ENCODE measurements at regions not wholly inside any gene's neighbourhood (a gene's known extent, or its start where the extent isn't known, plus 50 kb on each side); places are given as distances from the start of the nearest gene placed in this dataset.

DNA sequence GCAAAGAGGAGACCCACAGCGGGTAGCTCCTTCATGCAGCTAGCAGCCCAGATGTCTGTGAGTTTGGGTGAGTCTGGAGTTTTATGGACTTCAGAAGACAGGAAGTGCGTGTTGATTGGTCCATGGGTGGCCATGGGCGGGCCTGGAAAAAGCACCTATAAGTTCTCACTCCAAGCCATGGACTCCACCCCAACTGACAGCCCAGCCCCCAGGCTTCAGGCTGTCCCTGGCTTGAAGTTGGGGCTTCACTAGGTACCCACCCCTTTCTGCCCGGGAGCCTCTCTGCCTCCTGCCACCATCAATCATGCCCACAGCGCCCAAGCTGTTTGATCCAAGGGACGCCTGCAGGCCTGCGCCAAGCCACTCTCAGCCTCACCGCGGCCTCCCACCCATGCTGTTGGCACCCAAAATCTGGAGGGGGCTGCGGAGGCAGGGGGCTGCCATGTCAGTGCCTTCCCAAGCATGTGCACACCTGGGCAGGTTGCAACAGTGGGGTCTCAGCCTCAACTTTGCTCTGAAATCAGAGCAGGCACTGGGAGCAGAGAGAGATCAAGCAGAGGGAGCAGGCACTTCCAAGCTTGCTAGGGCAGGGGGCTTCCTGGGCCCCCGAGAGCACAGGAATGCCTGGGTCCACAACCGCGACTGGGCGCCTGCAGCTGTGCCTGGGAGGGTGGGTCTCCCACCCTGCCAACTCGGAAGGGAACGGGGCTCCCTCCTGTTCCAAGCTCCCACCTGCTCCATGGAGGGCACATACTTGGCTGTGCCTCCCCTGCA lies 1503.7 kb downstream of the CDH11 start:
- DNase-seq (ENCODE audit: low read depth, low spot score), result no peak
- Histone ChIP-seq H3K27me3 (ENCODE audit: control insufficient read depth, insufficient read depth, low read length) (no peaks in the 10 kb centered on the region), H3K27ac (ENCODE audit: low read length) (no peak overlapping the region), H3K4me3 (ENCODE audit: low read length) (no peak overlapping the region), H3K9me3 (ENCODE audit: control insufficient read depth, insufficient read depth, low read length) (no peaks in the 10 kb centered on the region), H3K4me1 (ENCODE audit: control insufficient read depth, insufficient read depth, low read length) (no peaks in the 10 kb centered on the region), H3K36me3 (ENCODE audit: control insufficient read depth, insufficient read depth, low read length) (no peaks in the 10 kb centered on the region)
- WGBS (ENCODE audit: insufficient coverage, insufficient read length), result no CpG with 5 or more reads among the region's 16 CpGs

DNA sequence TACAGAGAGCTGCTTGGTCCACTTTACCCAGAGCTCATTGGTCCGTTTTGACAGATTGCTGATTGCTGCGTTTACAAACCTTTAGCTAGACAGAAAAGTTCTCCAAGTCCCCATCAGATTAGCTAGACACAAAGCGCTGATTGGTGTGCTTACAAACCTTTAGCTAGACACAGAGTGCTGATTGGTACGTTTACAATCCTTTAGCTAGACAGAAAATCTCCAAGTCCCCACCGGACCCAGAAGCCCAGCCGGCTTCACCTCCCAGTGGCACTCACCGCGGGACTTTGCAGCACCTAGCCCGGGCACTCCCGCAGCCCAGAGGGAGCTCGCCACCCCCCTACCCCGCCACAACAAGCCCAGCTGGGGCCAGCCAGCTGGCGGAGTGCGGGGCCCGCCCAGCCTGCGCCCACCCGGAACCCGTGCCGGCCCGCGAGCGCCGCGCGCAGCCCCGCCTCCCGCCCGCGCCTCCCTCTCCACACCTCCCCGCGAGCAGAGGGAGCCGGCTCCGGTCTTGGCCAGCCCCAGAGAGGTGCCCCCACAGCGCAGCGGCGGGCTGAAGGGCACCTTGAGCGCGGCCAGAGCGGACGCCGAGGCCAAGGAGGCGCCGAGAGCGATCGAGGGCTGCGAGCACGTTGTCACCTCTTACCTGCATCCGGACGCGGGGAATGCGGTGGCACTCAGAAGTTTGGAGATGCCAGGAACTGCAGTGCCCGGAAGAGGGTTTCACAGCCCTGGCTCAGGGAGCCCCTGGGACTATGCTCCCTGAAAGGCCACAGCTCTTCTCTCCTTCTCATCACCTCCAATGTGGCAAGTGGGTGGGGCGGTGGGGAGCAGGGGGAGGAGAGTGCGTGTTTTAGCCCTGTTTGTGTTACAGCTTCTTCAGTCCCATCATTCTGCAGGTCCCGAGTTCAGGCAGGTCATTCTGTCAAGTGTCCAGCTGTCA lies 1504.5 kb downstream of the CDH11 start:
- H3K9me3 ChIP-seq (ENCODE audit: control insufficient read depth, insufficient read depth, low read length), result no peaks in the 10 kb centered on the region
- H3K27me3 ChIP-seq (ENCODE audit: control insufficient read depth, insufficient read depth, low read length), result no peaks in the 10 kb centered on the region
- no peaks in the 10 kb centered on the region for H3K36me3 ChIP-seq (ENCODE audit: control insufficient read depth, insufficient read depth, low read length)
- H3K4me3 ChIP-seq (ENCODE audit: low read length), result no peak overlapping the region
- no peak overlapping the region for H3K27ac ChIP-seq (ENCODE audit: low read length)
- WGBS (ENCODE audit: insufficient coverage, insufficient read length), result no CpG with 5 or more reads among the region's 55 CpGs
- no peak for DNase-seq (ENCODE audit: low read depth, low spot score)
- H3K4me1 ChIP-seq (ENCODE audit: control insufficient read depth, insufficient read depth, low read length), result no peaks in the 10 kb centered on the region

DNA sequence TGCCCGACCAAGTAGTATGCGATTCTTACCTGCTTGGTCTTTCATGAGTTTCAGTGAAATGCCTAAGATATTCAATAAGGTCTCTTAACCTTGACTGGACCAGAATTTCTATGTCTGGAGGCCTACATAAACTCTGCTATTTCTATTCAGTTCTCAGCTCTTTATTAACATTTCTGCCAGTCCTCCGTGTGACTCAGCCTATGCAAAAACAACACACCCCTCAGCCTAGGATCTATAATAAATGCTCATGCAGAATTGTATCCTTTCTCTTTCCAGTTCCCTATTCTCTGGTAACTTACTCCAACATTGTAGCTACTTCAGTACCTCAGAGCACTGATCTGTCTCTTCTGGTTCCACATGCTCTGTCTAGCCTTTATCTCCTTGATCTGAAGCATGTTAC lies 1507.4 kb downstream of the CDH11 start:
- H3K27me3 ChIP-seq (ENCODE audit: control insufficient read depth, insufficient read depth, low read length), result no peaks in the 10 kb centered on the region
- H3K4me3 ChIP-seq (ENCODE audit: low read length), result no peak overlapping the region
- no CpG with 5 or more reads among the region's 3 CpGs for WGBS (ENCODE audit: insufficient coverage, insufficient read length)
- no peaks in the 10 kb centered on the region for H3K9me3 ChIP-seq (ENCODE audit: control insufficient read depth, insufficient read depth, low read length)
- no peaks in the 10 kb centered on the region for H3K4me1 ChIP-seq (ENCODE audit: control insufficient read depth, insufficient read depth, low read length)
- H3K36me3 ChIP-seq (ENCODE audit: control insufficient read depth, insufficient read depth, low read length), result no peaks in the 10 kb centered on the region
- DNase-seq (ENCODE audit: low read depth, low spot score), result no peak
- no peak overlapping the region for H3K27ac ChIP-seq (ENCODE audit: low read length)

DNA sequence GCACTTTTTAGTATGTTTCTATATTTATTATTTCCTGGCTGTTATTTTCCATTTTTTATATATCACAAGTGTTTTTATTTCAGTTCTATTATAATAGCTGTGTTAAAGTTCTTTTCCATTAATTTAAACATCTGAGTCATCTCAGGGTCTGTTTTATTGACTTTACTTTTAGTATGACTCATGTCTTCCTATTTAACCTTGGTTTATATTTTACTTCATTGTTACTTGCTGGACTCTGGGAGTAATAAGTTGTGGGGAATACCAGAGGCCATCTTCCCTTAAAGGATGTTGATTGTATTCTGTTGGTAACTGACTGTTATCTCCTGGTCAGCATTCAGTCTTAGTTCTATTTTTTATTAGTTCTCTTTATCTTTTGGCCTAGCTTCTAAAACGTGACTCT lies 1508.2 kb downstream of the CDH11 start:
- H3K27ac ChIP-seq (ENCODE audit: low read length), result no peak overlapping the region
- H3K36me3 ChIP-seq (ENCODE audit: control insufficient read depth, insufficient read depth, low read length), result no peaks in the 10 kb centered on the region
- DNase-seq (ENCODE audit: low read depth, low spot score), result no peak
- no peaks in the 10 kb centered on the region for H3K27me3 ChIP-seq (ENCODE audit: control insufficient read depth, insufficient read depth, low read length)
- H3K9me3 ChIP-seq (ENCODE audit: control insufficient read depth, insufficient read depth, low read length), result no peaks in the 10 kb centered on the region
- H3K4me1 ChIP-seq (ENCODE audit: control insufficient read depth, insufficient read depth, low read length), result no peaks in the 10 kb centered on the region
- no peak overlapping the region for H3K4me3 ChIP-seq (ENCODE audit: low read length)
- WGBS (ENCODE audit: insufficient coverage, insufficient read length), result no CpG with 5 or more reads among the region's 1 CpG

DNA sequence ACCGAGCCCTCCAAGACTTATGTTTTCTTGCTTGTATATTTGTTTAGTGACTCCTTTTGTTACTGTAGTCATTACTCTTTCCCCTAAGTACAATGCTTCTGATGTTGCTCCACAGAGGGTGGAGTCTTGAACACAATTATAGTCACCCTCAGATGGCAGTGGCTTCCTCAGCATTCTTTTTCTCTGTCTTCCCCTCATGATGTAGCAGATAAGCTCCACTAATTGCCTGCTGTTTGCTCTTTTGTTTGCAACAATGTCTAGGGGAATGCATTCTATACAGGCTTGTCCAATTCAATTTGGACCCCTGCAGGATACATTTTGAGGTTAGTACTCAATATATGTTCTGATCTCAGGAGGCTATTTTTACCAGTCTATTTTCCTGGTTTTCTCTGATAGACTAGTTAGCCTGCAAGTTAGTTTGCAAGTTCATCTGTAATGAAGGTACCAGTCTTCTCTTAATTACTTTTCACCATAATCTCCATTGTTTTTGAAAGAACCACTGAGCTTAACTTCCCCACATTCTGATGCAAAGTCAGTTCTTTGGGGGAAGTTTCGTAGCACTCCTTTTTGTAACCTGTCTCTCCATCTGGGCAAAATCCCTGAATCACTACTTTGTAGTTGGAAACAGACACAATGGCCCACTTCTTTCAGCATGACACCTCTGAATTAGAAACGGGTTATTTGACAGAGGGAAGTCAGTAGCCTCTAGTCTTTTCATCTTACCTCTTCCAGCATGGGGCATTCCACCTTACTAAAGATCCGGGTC lies 1509.2 kb downstream of the CDH11 start:
- no peaks in the 10 kb centered on the region for H3K36me3 ChIP-seq (ENCODE audit: control insufficient read depth, insufficient read depth, low read length)
- H3K4me1 ChIP-seq (ENCODE audit: control insufficient read depth, insufficient read depth, low read length), result no peaks in the 10 kb centered on the region
- H3K27me3 ChIP-seq (ENCODE audit: control insufficient read depth, insufficient read depth, low read length), result no peaks in the 10 kb centered on the region
- H3K27ac ChIP-seq (ENCODE audit: low read length), result no peak overlapping the region
- no peak for DNase-seq (ENCODE audit: low read depth, low spot score)
- no peaks in the 10 kb centered on the region for H3K9me3 ChIP-seq (ENCODE audit: control insufficient read depth, insufficient read depth, low read length)
- no peak overlapping the region for H3K4me3 ChIP-seq (ENCODE audit: low read length)
- no CpG with 5 or more reads among the region's 4 CpGs for WGBS (ENCODE audit: insufficient coverage, insufficient read length)

DNA sequence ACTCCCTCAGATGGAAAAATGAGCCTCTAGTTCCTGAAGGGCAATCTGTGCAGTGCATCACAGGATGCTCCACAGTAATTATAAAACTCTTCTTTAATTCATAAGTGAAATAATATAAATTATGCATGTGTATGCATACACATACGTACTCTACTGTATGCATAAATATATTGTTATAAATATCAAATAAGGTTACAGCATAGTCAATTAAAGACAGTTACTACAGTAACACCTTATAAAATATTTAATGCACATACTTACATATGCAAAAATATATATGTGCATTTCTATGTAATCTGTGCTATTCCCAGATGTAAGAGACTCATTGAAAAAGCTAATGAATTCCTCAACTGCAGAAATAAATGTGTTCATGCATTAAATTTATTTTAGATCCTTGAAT lies 1515.1 kb downstream of the CDH11 start:
- Histone ChIP-seq H3K36me3 (ENCODE audit: control insufficient read depth, insufficient read depth, low read length) (no peaks in the 10 kb centered on the region), H3K4me3 (ENCODE audit: low read length) (no peak overlapping the region), H3K9me3 (ENCODE audit: control insufficient read depth, insufficient read depth, low read length) (no peaks in the 10 kb centered on the region), H3K27me3 (ENCODE audit: control insufficient read depth, insufficient read depth, low read length) (no peaks in the 10 kb centered on the region), H3K27ac (ENCODE audit: low read length) (no peak overlapping the region), H3K4me1 (ENCODE audit: control insufficient read depth, insufficient read depth, low read length) (no peaks in the 10 kb centered on the region)
- WGBS (ENCODE audit: insufficient coverage, insufficient read length), result no CpG with 5 or more reads among the region's 1 CpG
- DNase-seq (ENCODE audit: low read depth, low spot score), result no peak

DNA sequence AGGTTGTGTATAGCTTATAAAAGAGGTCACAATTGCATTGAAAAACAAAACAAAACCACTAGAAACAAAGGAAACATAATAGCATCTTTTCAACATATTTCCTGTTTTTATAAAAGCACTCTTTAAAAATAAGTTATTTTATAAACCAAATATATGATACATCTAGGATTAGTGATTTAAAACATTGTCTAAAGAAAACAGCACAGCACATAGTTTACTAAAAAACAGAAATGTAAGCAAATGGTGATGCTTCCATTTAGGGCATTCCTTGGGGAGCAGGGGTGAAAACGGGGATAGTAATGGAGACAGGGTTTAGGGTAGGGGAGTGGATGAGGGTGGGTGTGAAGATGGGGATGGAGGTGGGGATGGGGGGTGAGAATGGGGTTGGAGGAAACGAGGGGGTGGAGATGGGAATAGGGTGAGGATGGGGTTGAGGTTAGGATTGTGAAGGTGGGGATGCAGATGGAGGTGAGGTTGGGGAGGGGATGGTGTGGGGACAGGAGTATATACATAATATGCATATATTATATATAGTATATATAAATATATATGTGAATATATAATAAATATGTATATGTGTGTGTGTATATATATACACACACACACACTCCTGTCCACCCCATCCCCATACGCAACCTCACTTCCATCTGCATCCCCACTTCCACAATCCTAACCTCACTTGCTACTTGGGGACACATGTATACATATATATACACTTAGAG lies 1519.5 kb downstream of the CDH11 start:
- Histone ChIP-seq H3K9me3 (ENCODE audit: control insufficient read depth, insufficient read depth, low read length) (no peaks in the 10 kb centered on the region), H3K36me3 (ENCODE audit: control insufficient read depth, insufficient read depth, low read length) (no peaks in the 10 kb centered on the region), H3K4me3 (ENCODE audit: low read length) (no peak overlapping the region), H3K27ac (ENCODE audit: low read length) (no peak overlapping the region), H3K4me1 (ENCODE audit: control insufficient read depth, insufficient read depth, low read length) (no peaks in the 10 kb centered on the region), H3K27me3 (ENCODE audit: control insufficient read depth, insufficient read depth, low read length) (no peaks in the 10 kb centered on the region)
- no peak for DNase-seq (ENCODE audit: low read depth, low spot score)
- WGBS (ENCODE audit: insufficient coverage, insufficient read length), result 100% methylated on average over 2 of the region's 3 CpGs

DNA sequence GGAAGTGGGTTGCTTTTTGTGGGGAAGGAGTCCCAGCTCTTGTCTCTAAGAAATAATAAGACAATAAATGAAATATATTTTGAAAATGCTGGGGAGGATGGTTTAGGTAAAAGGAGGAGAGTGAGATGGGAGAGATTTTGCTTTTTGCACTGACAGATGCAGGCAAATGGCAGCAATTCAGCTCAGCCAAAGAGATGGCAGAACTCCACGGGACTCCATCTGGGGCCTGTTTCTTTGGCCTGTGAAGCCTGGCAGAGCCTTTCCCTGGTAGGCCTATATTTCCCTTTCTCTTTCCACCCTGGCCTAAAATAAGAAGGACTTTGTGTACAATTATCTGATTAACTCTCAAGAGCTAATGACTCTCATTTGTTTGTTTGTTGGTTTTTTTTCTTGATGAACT lies 1525.1 kb downstream of the CDH11 start:
- Histone ChIP-seq H3K27ac (ENCODE audit: low read length) (no peak overlapping the region), H3K27me3 (ENCODE audit: control insufficient read depth, insufficient read depth, low read length) (no peaks in the 10 kb centered on the region), H3K4me1 (ENCODE audit: control insufficient read depth, insufficient read depth, low read length) (no peaks in the 10 kb centered on the region), H3K36me3 (ENCODE audit: control insufficient read depth, insufficient read depth, low read length) (no peaks in the 10 kb centered on the region), H3K9me3 (ENCODE audit: control insufficient read depth, insufficient read depth, low read length) (no peaks in the 10 kb centered on the region), H3K4me3 (ENCODE audit: low read length) (no peak overlapping the region)
- no CpG with 5 or more reads among the region's 1 CpG for WGBS (ENCODE audit: insufficient coverage, insufficient read length)
- no peak for DNase-seq (ENCODE audit: low read depth, low spot score)

DNA sequence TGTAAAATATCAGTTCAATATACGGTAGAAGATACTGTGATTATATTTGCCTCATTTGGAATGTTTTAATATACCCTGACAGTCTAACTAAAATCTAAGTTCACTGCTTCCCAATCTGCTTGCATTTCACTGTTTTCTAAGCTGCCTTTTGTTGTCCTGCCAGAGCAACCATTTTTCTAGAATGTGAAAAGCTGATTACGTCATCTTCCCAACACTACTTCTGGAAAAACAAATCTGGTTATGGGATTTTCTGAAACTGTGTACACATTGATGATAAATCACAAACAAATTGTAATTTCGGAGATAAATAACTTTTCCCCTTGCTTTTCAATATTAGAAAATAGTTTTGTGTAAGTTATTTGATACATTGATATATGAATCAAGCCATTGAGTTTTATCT lies 1529.0 kb downstream of the CDH11 start:
- Histone ChIP-seq H3K27me3 (ENCODE audit: control insufficient read depth, insufficient read depth, low read length) (no peaks in the 10 kb centered on the region), H3K36me3 (ENCODE audit: control insufficient read depth, insufficient read depth, low read length) (no peaks in the 10 kb centered on the region), H3K4me3 (ENCODE audit: low read length) (no peak overlapping the region), H3K27ac (ENCODE audit: low read length) (no peak overlapping the region), H3K4me1 (ENCODE audit: control insufficient read depth, insufficient read depth, low read length) (no peaks in the 10 kb centered on the region), H3K9me3 (ENCODE audit: control insufficient read depth, insufficient read depth, low read length) (no peaks in the 10 kb centered on the region)
- WGBS (ENCODE audit: insufficient coverage, insufficient read length), result no CpG with 5 or more reads among the region's 3 CpGs
- DNase-seq (ENCODE audit: low read depth, low spot score), result no peak

DNA sequence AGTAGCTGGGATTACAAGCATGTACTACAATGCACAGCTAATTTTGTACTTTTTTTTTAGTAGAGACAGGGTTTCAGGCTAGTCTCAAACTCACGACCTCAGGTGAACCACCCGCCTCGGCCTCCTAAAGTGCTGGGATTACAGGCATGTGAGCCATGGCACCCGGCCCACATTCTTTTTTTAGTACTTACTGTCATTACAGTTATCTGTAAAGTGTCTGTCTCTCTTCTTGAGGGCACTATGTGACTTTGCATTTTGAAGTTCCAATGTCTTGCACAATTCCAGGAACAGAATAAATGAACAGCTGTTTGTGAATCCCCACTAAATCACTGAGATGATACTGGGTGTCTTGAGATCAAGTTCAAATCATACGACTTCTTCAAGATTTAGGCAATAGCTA lies 1540.3 kb downstream of the CDH11 start:
- Histone ChIP-seq H3K36me3 (ENCODE audit: control insufficient read depth, insufficient read depth, low read length) (no peaks in the 10 kb centered on the region), H3K27ac (ENCODE audit: low read length) (no peak overlapping the region), H3K27me3 (ENCODE audit: control insufficient read depth, insufficient read depth, low read length) (no peaks in the 10 kb centered on the region), H3K4me3 (ENCODE audit: low read length) (no peak overlapping the region), H3K9me3 (ENCODE audit: control insufficient read depth, insufficient read depth, low read length) (no peaks in the 10 kb centered on the region), H3K4me1 (ENCODE audit: control insufficient read depth, insufficient read depth, low read length) (no peaks in the 10 kb centered on the region)
- WGBS (ENCODE audit: insufficient coverage, insufficient read length), result no CpG with 5 or more reads among the region's 5 CpGs
- DNase-seq (ENCODE audit: low read depth, low spot score), result no peak
